ENCODE measurements at regions not wholly inside any gene's neighbourhood (a gene's known extent, or its start where the extent isn't known, plus 50 kb on each side); places are given as distances from the start of the nearest gene placed in this dataset.

DNA sequence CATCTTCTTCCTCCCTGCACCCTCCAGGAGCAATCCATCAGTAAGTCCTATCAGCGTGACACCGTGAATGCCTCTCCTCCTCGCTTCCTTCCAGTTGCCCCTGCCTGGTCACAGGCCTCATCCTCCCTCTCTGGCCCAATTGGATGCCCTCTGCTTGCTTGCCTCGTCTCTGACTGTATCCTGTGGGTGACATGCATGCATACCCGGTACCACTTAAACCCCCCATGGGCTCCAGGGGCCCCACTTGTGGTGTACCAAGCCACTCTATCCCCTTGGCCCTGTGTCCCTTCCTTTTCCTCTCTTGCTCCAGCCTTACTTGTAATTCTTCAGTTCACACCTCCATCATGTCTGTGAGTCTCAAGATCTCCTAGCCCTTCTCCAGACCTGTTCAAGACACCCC is 106.0 kb upstream of the RTL1 start:
- Histone ChIP-seq H3K4me1 (ENCODE audit: insufficient read depth, low read length) (no peaks in the 10 kb centered on the region), H3K27me3 (ENCODE audit: control insufficient read depth in 1 of 2, insufficient read depth in 2 of 2, low read length in 2 of 2) (peaks cover 7 to 52% of the 10 kb centered on the region in 2 experiments), H3K27ac (ENCODE audit: extremely low read length, insufficient read depth, low read length) (no peak overlapping the region), H3K4me2 (ENCODE audit: low read depth, low read length) (no peak overlapping the region), H3K9ac (ENCODE audit: insufficient read depth, low read depth, low read length) (no peak overlapping the region), H3K9me3 (ENCODE audit: low read length) (peaks cover 5% of the 10 kb centered on the region; the same call in 1 of the 2 replicates), H4K20me1 (ENCODE audit: insufficient read depth, low read length) (no peaks in the 10 kb centered on the region), H3K79me2 (ENCODE audit: insufficient read depth, low read length) (no peaks in the 10 kb centered on the region), H2AFZ (ENCODE audit: low read length) (no peak overlapping the region), H3K36me3 (replicated peaks in 1 of 2; ENCODE audit: control insufficient read depth in 1 of 2, insufficient read depth in 2 of 2, low read length in 2 of 2) (no peaks in the 10 kb centered on the region), H3K4me3 (replicated peaks in 1 of 3; ENCODE audit: insufficient read depth in 1 of 3, low read depth in 2 of 3, low read length in 3 of 3) (no peak overlapping the region)
- intact Hi-C loops (cut with micrococcal nuclease; ENCODE audit: unreplicated experiment) (no loop called here), in situ Hi-C loops (cut with HindIII; ENCODE audit: extremely low pct_ligation_motif_present, low pct_unique_long_range_greater_than_20kb) (no loop called here)
- WGBS (ENCODE audit: low lambda C conversion rate) = 6% methylated on average over 5 of the region's 5 CpGs
- no peak for ATAC-seq
- BruUV-seq (replicated peaks) = no TSS peak
- DNase-seq (ENCODE audit: low spot score) = no peak
- FAIRE-seq = no peak
- TF ChIP-seq CEBPG (CRISPR knock-in tag; IDR thresholded peaks at IDR 0.05) = no peak
- no peak for TF ChIP-seq FUBP1 (CRISPR knock-in tag; IDR thresholded peaks at IDR 0.05; ENCODE audit: borderline replicate concordance)
- TF ChIP-seq, protein P1, sequence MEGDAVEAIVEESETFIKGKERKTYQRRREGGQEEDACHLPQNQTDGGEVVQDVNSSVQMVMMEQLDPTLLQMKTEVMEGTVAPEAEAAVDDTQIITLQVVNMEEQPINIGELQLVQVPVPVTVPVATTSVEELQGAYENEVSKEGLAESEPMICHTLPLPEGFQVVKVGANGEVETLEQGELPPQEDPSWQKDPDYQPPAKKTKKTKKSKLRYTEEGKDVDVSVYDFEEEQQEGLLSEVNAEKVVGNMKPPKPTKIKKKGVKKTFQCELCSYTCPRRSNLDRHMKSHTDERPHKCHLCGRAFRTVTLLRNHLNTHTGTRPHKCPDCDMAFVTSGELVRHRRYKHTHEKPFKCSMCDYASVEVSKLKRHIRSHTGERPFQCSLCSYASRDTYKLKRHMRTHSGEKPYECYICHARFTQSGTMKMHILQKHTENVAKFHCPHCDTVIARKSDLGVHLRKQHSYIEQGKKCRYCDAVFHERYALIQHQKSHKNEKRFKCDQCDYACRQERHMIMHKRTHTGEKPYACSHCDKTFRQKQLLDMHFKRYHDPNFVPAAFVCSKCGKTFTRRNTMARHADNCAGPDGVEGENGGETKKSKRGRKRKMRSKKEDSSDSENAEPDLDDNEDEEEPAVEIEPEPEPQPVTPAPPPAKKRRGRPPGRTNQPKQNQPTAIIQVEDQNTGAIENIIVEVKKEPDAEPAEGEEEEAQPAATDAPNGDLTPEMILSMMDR (CRISPR knock-in tag; IDR thresholded peaks at IDR 0.05) = no peak
- TF ChIP-seq, protein P2, sequence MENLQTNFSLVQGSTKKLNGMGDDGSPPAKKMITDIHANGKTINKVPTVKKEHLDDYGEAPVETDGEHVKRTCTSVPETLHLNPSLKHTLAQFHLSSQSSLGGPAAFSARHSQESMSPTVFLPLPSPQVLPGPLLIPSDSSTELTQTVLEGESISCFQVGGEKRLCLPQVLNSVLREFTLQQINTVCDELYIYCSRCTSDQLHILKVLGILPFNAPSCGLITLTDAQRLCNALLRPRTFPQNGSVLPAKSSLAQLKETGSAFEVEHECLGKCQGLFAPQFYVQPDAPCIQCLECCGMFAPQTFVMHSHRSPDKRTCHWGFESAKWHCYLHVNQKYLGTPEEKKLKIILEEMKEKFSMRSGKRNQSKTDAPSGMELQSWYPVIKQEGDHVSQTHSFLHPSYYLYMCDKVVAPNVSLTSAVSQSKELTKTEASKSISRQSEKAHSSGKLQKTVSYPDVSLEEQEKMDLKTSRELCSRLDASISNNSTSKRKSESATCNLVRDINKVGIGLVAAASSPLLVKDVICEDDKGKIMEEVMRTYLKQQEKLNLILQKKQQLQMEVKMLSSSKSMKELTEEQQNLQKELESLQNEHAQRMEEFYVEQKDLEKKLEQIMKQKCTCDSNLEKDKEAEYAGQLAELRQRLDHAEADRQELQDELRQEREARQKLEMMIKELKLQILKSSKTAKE (CRISPR knock-in tag; IDR thresholded peaks at IDR 0.05; ENCODE audit: borderline replicate concordance) = no peak
- no peak for TF ChIP-seq BCL6 (CRISPR knock-in tag; IDR thresholded peaks at IDR 0.05)
- TF ChIP-seq ZNF496 (CRISPR knock-in tag; IDR thresholded peaks at IDR 0.05; ENCODE audit: insufficient replicate concordance) = no peak
- POLR2A ChIA-PET = no interaction called here
- CTCF ChIA-PET (ENCODE audit: low intra/inter-chr PET ratio, low total read pairs) = no interaction called here
